ENCODE measurements at regions not wholly inside any gene's neighbourhood (a gene's known extent, or its start where the extent isn't known, plus 50 kb on each side); places are given as distances from the start of the nearest gene placed in this dataset.

- TF ChIP-seq POLR2A (IDR thresholded peaks at IDR 0.05), result no peak
- no peak for TF ChIP-seq CTCF (IDR thresholded peaks at IDR 0.05)
- H3K27ac ChIP-seq, result peak overlapping the region in 1 of 5 donors; percentile 49
- no peaks in the 10 kb centered on the region for H3K9me3 ChIP-seq (replicated peaks in 1 of 3)
- no peak overlapping the region for H3K4me3 ChIP-seq
- no peaks in the 10 kb centered on the region for H3K27me3 ChIP-seq
- intact Hi-C loops (cut with DNase I), result no loop called here
- DNase-seq, result no peak
- H3K4me1 ChIP-seq (replicated peaks in 1 of 2), result peaks cover 0 to 10% of the 10 kb centered on the region in 2 donors
- no peaks in the 10 kb centered on the region for H3K36me3 ChIP-seq (replicated peaks in 1 of 2)
- WGBS, 4 donors, result 76 to 88% (median 81%) methylated on average over 5 of the region's 5 CpGs
Measured at GRCh38 chr2:20551945-20552328, 99.0 kb downstream of the HS1BP3 start.

GRCh38 chr2:20552847-20553246, 98.1 kb downstream of the HS1BP3 start:
- Histone ChIP-seq H3K36me3 (replicated peaks in 1 of 2) (no peaks in the 10 kb centered on the region), H3K27ac (no peak overlapping the region), H3K4me3 (no peak overlapping the region), H3K4me1 (replicated peaks in 1 of 2) (peaks cover 0 to 10% of the 10 kb centered on the region in 2 donors), H3K27me3 (no peaks in the 10 kb centered on the region), H3K9me3 (replicated peaks in 1 of 3) (no peaks in the 10 kb centered on the region)
- no peak for DNase-seq
- no peak for TF ChIP-seq POLR2A (IDR thresholded peaks at IDR 0.05)
- TF ChIP-seq CTCF (IDR thresholded peaks at IDR 0.05), result no peak
- intact Hi-C loops (cut with DNase I), result no loop called here
- WGBS, 4 donors, result 69 to 94% (median 76%) methylated on average over 3 of the region's 3 CpGs

GRCh38 chr2:20553580-20553979, 97.3 kb downstream of the HS1BP3 start:
- Histone ChIP-seq H3K4me3 (no peak overlapping the region), H3K27me3 (no peaks in the 10 kb centered on the region), H3K9me3 (replicated peaks in 1 of 3) (no peaks in the 10 kb centered on the region), H3K27ac (no peak overlapping the region), H3K36me3 (replicated peaks in 1 of 2) (no peaks in the 10 kb centered on the region), H3K4me1 (replicated peaks in 1 of 2) (peaks cover 0 to 10% of the 10 kb centered on the region in 2 donors)
- intact Hi-C loops (cut with DNase I), result no loop called here
- TF ChIP-seq POLR2A (IDR thresholded peaks at IDR 0.05) (no peak), CTCF (IDR thresholded peaks at IDR 0.05) (no peak)
- no peak for DNase-seq
- WGBS, 4 donors, result 70 to 77% (median 77%) methylated on average over 5 of the region's 5 CpGs

- intact Hi-C loops (cut with DNase I), result no loop called here
- Histone ChIP-seq H3K36me3 (replicated peaks in 1 of 2) (no peaks in the 10 kb centered on the region), H3K27me3 (no peaks in the 10 kb centered on the region), H3K9me3 (replicated peaks in 1 of 3) (no peaks in the 10 kb centered on the region), H3K4me3 (no peak overlapping the region), H3K4me1 (replicated peaks in 1 of 2) (peaks cover 0 to 10% of the 10 kb centered on the region in 2 donors), H3K27ac (no peak overlapping the region)
- DNase-seq, result no peak
- TF ChIP-seq POLR2A (IDR thresholded peaks at IDR 0.05), result no peak
- no peak for TF ChIP-seq CTCF (IDR thresholded peaks at IDR 0.05)
Measured at GRCh38 chr2:20555954-20556353, 94.9 kb downstream of the HS1BP3 start.

Data from adrenal gland (tissue), 9 donors.